ENCODE measurements at regions not wholly inside any gene's neighbourhood (a gene's known extent, or its start where the extent isn't known, plus 50 kb on each side); places are given as distances from the start of the nearest gene placed in this dataset.
"Not testable (repeated sequence)": the region's sequence is repeated elsewhere in the genome, so short reads cannot be mapped to it uniquely, and the experiment has no call there.

GRCh38 chr9:85322592-85322991 is 419.2 kb downstream of the AGTPBP1 start:
- no peak for DNase-seq

GRCh38 chr9:85321561-85321960 is 420.2 kb downstream of the AGTPBP1 start:
- no peak for DNase-seq

GRCh38 chr9:85319936-85320656 is 421.7 kb downstream of the AGTPBP1 start:
- no peak for DNase-seq

- not testable (repeated sequence) for DNase-seq
These were observed 426.2 kb downstream of the AGTPBP1 start for GRCh38 chr9:85315535-85315934.

GRCh38 chr9:85310573-85310972 is 431.2 kb downstream of the AGTPBP1 start:
- DNase-seq = no peak

- DNase-seq = no peak
These were observed 438.0 kb downstream of the AGTPBP1 start for GRCh38 chr9:85303757-85304134.

GRCh38 chr9:85302938-85303756 is 438.6 kb downstream of the AGTPBP1 start:
- no peak for DNase-seq

GRCh38 chr9:85298499-85298898 is 443.3 kb downstream of the AGTPBP1 start:
- no peak for DNase-seq

GRCh38 chr9:85295244-85295643 is 446.5 kb downstream of the AGTPBP1 start:
- not testable (repeated sequence) for DNase-seq

GRCh38 chr9:85292261-85292660 is 449.5 kb downstream of the AGTPBP1 start:
- DNase-seq = no peak

GRCh38 chr9:85291266-85291665 is 450.5 kb downstream of the AGTPBP1 start:
- no peak for DNase-seq

- DNase-seq = no peak
These were observed 451.7 kb downstream of the AGTPBP1 start for GRCh38 chr9:85290019-85290418.

- DNase-seq = no peak
These were observed 452.6 kb downstream of the AGTPBP1 start for GRCh38 chr9:85289142-85289541.

GRCh38 chr9:85283421-85283820 is 458.3 kb downstream of the AGTPBP1 start:
- no peak for DNase-seq

GRCh38 chr9:85278769-85279168 is 463.0 kb downstream of the AGTPBP1 start:
- no peak for DNase-seq

- no peak for DNase-seq
These were observed 465.0 kb downstream of the AGTPBP1 start for GRCh38 chr9:85276741-85277140.

GRCh38 chr9:85269811-85270210 is 471.9 kb downstream of the AGTPBP1 start:
- DNase-seq = no peak

- DNase-seq = no peak
These were observed 473.6 kb downstream of the AGTPBP1 start for GRCh38 chr9:85268131-85268530.

- no peak for DNase-seq
These were observed 477.1 kb downstream of the AGTPBP1 start for GRCh38 chr9:85264695-85265094.

GRCh38 chr9:85263288-85263687 is 478.5 kb downstream of the AGTPBP1 start:
- no peak for DNase-seq

GRCh38 chr9:85262333-85262732 is 479.4 kb downstream of the AGTPBP1 start:
- no peak for DNase-seq

- DNase-seq = no peak
These were observed 481.4 kb downstream of the AGTPBP1 start for GRCh38 chr9:85260275-85260845.

GRCh38 chr9:85258823-85259370 is 482.9 kb downstream of the AGTPBP1 start:
- no peak for DNase-seq

GRCh38 chr9:85258236-85258635 is 483.5 kb downstream of the AGTPBP1 start:
- no peak for DNase-seq
